Thyroid gland (tissue), 4 donors: ENCODE measurements at regions not wholly inside any gene's neighbourhood (a gene's known extent, or its start where the extent isn't known, plus 50 kb on each side); places are given as distances from the start of the nearest gene placed in this dataset.

Experiments
- CTCF ChIP-seq, 6 experiments: fragments of 200-600 bp in 3 of 6; fragments of 450-650 bp in 3 of 6; sonication (generic) in 3 of 6; IDR thresholded peaks; one replicate each; pipeline ENCODE4 v1.5.1; 2016 to 2019; ENCODE audit warnings: antibody characterized with exemption in 6 of 6, mild to moderate bottlenecking in 2 of 6, inconsistent platforms in 1 of 6, moderate library complexity in 1 of 6
- POLR2A ChIP-seq, 2 donors: fragments of 450-650 bp; IDR thresholded peaks; one replicate each; pipeline ENCODE4 v1.6.1; 2017; ENCODE audit warnings: antibody characterized with exemption in 2 of 2, mild to moderate bottlenecking in 2 of 2, moderate library complexity in 1 of 2

DNA sequence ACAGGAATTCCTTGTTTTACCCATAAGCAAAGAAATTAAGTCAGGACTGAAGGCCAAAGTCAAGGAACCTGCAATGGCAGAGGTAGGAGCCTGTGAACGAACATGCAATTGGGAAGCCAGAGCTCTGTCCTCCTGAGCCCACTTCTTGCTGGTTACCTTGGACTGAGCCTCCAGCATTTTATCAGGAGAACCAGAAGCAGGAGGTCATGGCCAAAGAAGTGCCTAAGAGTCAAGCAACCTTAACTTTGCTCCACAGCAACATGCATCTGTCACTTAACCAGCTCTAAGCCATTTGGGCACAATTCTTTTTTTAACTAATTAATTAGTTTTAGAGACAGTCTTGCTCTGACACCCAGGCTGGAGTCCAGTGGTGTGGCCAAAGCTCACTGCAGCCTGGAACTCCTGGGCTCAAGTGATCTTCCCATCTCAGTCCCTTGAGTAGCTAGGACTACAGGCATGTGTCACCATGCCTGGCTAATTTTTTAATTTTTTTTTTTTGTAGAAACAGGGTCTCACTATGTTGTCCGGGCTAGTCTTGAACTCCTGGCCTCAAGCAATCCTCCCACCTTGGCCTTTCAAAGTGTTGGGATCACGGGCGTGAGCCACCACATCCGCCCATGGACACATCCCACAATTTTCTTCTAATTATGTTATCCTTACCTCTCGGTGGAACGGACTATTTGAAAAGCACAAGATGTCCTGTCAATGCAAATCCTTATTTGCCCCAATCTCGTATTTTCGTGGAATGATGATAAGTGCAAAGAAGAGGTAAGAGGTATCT lies 334.2 kb downstream of the CD83 start:
- TF ChIP-seq CTCF (IDR thresholded peaks at IDR 0.05) (no peak), POLR2A (IDR thresholded peaks at IDR 0.05) (no peak)
